Mesenchymal stem cell (in vitro differentiated cells and primary cell): ENCODE measurements at regions not wholly inside any gene's neighbourhood (a gene's known extent, or its start where the extent isn't known, plus 50 kb on each side); places are given as distances from the start of the nearest gene placed in this dataset.

Source experiments
- DNase-seq: peaks from one replicate; pipeline ENCODE4 v3.0.0-alpha.2; 2013
- H2AFZ ChIP-seq: one replicate; pipeline ENCODE4 v1.6.1; 2013; ENCODE audit warnings: low read depth, mild to moderate bottlenecking, control low read depth, inconsistent platforms, low read length, moderate library complexity
- H2AK5ac ChIP-seq: 2 replicates; pipeline ENCODE4 v1.6.1; 2013; ENCODE audit warnings: low read length, moderate library complexity, mild to moderate bottlenecking, inconsistent platforms; ENCODE audit not compliant: severe bottlenecking
- H2BK120ac ChIP-seq: one replicate; pipeline ENCODE4 v1.6.1; 2013; ENCODE audit warnings: low read depth, mild to moderate bottlenecking, inconsistent platforms, low read length, moderate library complexity
- H2BK12ac ChIP-seq, 2 experiments: one replicate each; pipeline ENCODE4 v1.6.1; 2013; ENCODE audit warnings: inconsistent platforms in 2 of 2, low read length in 2 of 2, mild to moderate bottlenecking in 2 of 2, moderate library complexity in 2 of 2, control low read depth in 1 of 2
- H2BK15ac ChIP-seq: one replicate; pipeline ENCODE4 v1.6.1; 2013; ENCODE audit warnings: mild to moderate bottlenecking, low read depth, inconsistent platforms; ENCODE audit not compliant: poor library complexity, severe bottlenecking
- H2BK5ac ChIP-seq: 2 replicates; pipeline ENCODE4 v1.6.1; 2013; ENCODE audit warnings: low read depth, mild to moderate bottlenecking, low read length, control low read depth, inconsistent platforms; ENCODE audit not compliant: poor library complexity, severe bottlenecking
- H3K14ac ChIP-seq, 2 experiments: one replicate each; pipeline ENCODE4 v1.6.1; 2013; ENCODE audit warnings: inconsistent platforms in 2 of 2, low read length in 2 of 2, control low read depth in 1 of 2, mild to moderate bottlenecking in 1 of 2, moderate library complexity in 1 of 2
- H3K18ac ChIP-seq, 2 experiments: one replicate each; pipeline ENCODE4 v1.6.1; 2013; ENCODE audit warnings: inconsistent platforms in 2 of 2, low read length in 2 of 2, control low read depth in 1 of 2, low read depth in 1 of 2, mild to moderate bottlenecking in 1 of 2
- H3K23ac ChIP-seq, 2 experiments: one replicate each; pipeline ENCODE4 v1.6.1; 2013; ENCODE audit warnings: inconsistent platforms in 2 of 2, low read length in 2 of 2, mild to moderate bottlenecking in 2 of 2, moderate library complexity in 2 of 2, control low read depth in 1 of 2
- H3K27ac ChIP-seq: 2 replicates; pipeline ENCODE4 v1.5.1; 2013; ENCODE audit warnings: mild to moderate bottlenecking, moderate library complexity, low read length, control low read depth, inconsistent platforms; ENCODE audit not compliant: poor library complexity, severe bottlenecking
- H3K27me3 ChIP-seq, 2 experiments: 2 replicates each; pipeline versions ENCODE4 v1.6.1 to v1.7.0; 2013; ENCODE audit warnings: low read length in 2 of 2, mild to moderate bottlenecking in 2 of 2, moderate library complexity in 2 of 2, control low read depth in 1 of 2, inconsistent platforms in 1 of 2; ENCODE audit not compliant: control insufficient read depth in 1 of 2, insufficient read depth in 1 of 2
- H3K36me3 ChIP-seq, 2 experiments: 2 replicates each; pipeline versions ENCODE4 v1.6.1 to v1.7.0; 2013; ENCODE audit warnings: low read length in 2 of 2, control low read depth in 1 of 2, inconsistent platforms in 1 of 2, low read depth in 1 of 2, mild to moderate bottlenecking in 1 of 2; ENCODE audit not compliant: insufficient read depth in 2 of 2, control insufficient read depth in 1 of 2
- H3K4ac ChIP-seq, 2 experiments: one replicate each; pipeline ENCODE4 v1.6.1; 2013; ENCODE audit warnings: inconsistent platforms in 2 of 2, low read length in 2 of 2, mild to moderate bottlenecking in 2 of 2, moderate library complexity in 2 of 2, control low read depth in 1 of 2, low read depth in 1 of 2
- H3K4me1 ChIP-seq: 2 replicates; pipeline ENCODE4 v1.6.1; 2013; ENCODE audit warnings: low read depth, low read length, control low read depth; ENCODE audit not compliant: control insufficient read depth, insufficient read depth
- H3K4me2 ChIP-seq: 2 replicates; pipeline ENCODE4 v1.6.1; 2013; ENCODE audit warnings: low read length, mild to moderate bottlenecking, inconsistent platforms; ENCODE audit not compliant: poor library complexity, severe bottlenecking
- H3K4me3 ChIP-seq, 2 experiments: 2 replicates each; pipeline versions ENCODE4 v1.5.1 to v1.7.0; 2013; ENCODE audit warnings: low read length in 2 of 2, mild to moderate bottlenecking in 2 of 2, control low read depth in 1 of 2, low read depth in 1 of 2; ENCODE audit not compliant: insufficient read depth in 1 of 2
- H3K79me1 ChIP-seq: replicated peaks from 2 replicates; pipeline ENCODE4 v1.6.1; 2013; ENCODE audit warnings: mild to moderate bottlenecking, control low read depth, low read length, inconsistent platforms; ENCODE audit not compliant: poor library complexity, severe bottlenecking
- H3K9ac ChIP-seq: 2 replicates; pipeline ENCODE4 v1.7.0; 2013; ENCODE audit warnings: mild to moderate bottlenecking, low read length, moderate library complexity
- H3K9me3 ChIP-seq: 2 replicates; pipeline ENCODE4 v1.7.0; 2013; ENCODE audit warnings: mild to moderate bottlenecking, low read length; ENCODE audit not compliant: control insufficient read depth
- H4K8ac ChIP-seq: one replicate; pipeline ENCODE4 v1.6.1; 2013; ENCODE audit warnings: inconsistent platforms, mild to moderate bottlenecking, low read length, moderate library complexity
- H4K91ac ChIP-seq: one replicate; pipeline ENCODE4 v1.6.1; 2013; ENCODE audit warnings: mild to moderate bottlenecking, low read length, inconsistent platforms
- WGBS: methylation state at CpG from one replicate; pipeline ENCODE4 v1.1.7; 2013; ENCODE audit warnings: mixed read lengths; 5-methylcytosine and 5-hydroxymethylcytosine counted together

DNA sequence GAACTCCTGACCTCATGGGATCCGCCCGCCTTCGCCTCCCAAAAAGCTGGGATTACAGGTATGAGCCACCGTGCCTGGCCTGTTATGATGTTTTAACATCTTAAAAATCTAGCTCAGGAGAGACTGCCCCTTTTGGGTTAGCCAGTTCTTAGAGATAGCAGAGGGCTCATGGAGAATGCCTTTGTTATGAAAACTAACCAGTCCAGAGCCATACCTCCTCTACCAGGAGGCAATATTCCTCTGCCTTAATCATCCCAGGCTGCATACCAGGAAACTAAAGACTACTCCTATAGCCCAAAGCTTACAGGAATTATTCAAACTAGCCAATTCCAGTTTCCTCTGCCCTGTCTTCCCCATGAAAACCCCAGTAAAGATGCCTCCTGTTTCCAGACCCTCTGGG, 96.0 kb upstream of the MDM1 start:
- no peaks in the 10 kb centered on the region for H3K79me1 ChIP-seq
- no peaks in the 10 kb centered on the region for H3K36me3 ChIP-seq
- no peak overlapping the region for H2AK5ac ChIP-seq
- no peak overlapping the region for H3K23ac ChIP-seq
- no peak overlapping the region for H2BK12ac ChIP-seq
- no peak overlapping the region for H3K4ac ChIP-seq
- H2AFZ ChIP-seq: no peak overlapping the region
- H3K14ac ChIP-seq: no peak overlapping the region
- no peak overlapping the region for H2BK15ac ChIP-seq
- no peak overlapping the region for H3K9ac ChIP-seq
- H4K8ac ChIP-seq: no peak overlapping the region
- H3K9me3 ChIP-seq: no peaks in the 10 kb centered on the region
- H3K4me3 ChIP-seq: no peak overlapping the region
- H2BK120ac ChIP-seq: no peak overlapping the region
- H3K18ac ChIP-seq: no peak overlapping the region
- no peak for DNase-seq
- no peaks in the 10 kb centered on the region for H3K4me1 ChIP-seq
- H2BK5ac ChIP-seq: no peak overlapping the region
- H3K27ac ChIP-seq: no peak overlapping the region
- no peak overlapping the region for H3K4me2 ChIP-seq
- WGBS: 98% methylated on average over 4 of the region's 4 CpGs
- H4K91ac ChIP-seq: no peak overlapping the region
- no peaks in the 10 kb centered on the region for H3K27me3 ChIP-seq

DNA sequence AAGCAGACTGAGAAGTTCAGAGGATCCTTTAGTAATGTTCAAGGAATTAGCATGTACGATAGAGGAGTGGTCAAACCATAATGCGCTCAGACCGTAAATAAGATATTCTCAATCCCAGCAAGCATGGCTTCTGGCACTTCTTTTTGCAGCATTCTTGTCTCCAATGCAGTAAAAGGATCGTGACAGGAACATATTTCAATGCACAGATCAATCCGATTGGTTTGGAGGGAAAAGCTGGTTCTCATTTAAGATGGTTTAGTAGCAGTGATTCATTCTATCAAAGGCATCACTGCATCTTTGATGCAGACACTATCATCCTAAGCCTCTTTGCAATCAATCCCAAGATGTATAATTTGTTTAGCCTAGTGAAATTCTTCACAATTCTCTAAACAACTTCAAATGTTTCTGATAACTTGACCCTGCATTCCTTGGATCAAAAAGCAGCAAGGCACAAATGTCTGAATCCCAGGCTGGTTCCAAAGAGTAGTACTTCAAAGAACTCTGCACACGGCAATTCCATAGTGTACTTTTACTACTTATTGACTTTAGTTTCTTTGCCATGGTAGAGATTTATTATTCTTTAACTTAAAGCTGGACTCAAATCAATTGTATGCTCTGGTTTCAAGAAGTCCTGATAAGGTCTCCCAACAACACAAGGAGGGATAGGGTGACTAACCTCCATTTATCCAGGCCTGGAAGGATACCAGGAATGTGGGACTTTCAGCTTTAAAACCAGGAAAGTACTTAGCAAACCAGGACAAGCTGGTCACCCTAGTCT, 96.8 kb upstream of the MDM1 start:
- Histone ChIP-seq H2AK5ac (no peak overlapping the region), H3K36me3 (no peaks in the 10 kb centered on the region), H2BK15ac (no peak overlapping the region), H3K4me3 (no peak overlapping the region), H2AFZ (no peak overlapping the region), H4K8ac (peak overlapping the region; percentile 16), H3K27me3 (no peaks in the 10 kb centered on the region), H3K9ac (no peak overlapping the region), H2BK5ac (no peak overlapping the region), H3K23ac (no peak overlapping the region), H3K14ac (no peak overlapping the region), H3K27ac (no peak overlapping the region), H4K91ac (no peak overlapping the region), H3K18ac (no peak overlapping the region), H2BK120ac (no peak overlapping the region), H3K4me2 (no peak overlapping the region), H3K9me3 (no peaks in the 10 kb centered on the region), H3K4me1 (no peaks in the 10 kb centered on the region), H2BK12ac (no peak overlapping the region), H3K4ac (no peak overlapping the region), H3K79me1 (no peaks in the 10 kb centered on the region)
- peak; percentile 51 for DNase-seq
- 85% methylated on average over 4 of the region's 6 CpGs for WGBS

DNA sequence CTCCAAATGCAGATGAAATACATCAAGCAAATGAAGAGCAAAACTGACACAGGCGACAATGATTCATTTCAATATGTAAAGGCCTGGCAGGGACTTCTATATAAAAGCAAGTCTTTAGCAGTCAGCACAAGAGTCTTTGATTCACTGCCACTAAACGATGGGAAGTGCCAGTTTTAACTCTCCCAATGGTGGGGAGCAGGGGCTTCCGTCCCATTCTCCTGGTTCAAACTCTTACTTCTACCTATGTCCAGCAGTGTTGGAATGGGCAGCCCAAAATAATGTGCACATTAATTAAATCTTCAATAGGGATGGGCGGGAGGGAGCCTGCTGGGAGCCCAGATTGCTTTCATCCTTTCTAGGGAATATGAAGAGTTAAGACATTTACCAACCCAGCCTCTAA, 97.5 kb upstream of the MDM1 start:
- H3K4ac ChIP-seq: no peak overlapping the region
- H2AFZ ChIP-seq: no peak overlapping the region
- H2BK15ac ChIP-seq: no peak overlapping the region
- no peak overlapping the region for H4K8ac ChIP-seq
- H3K4me2 ChIP-seq: no peak overlapping the region
- no peak overlapping the region for H2BK12ac ChIP-seq
- H3K4me1 ChIP-seq: no peaks in the 10 kb centered on the region
- no peak overlapping the region for H3K18ac ChIP-seq
- no peak overlapping the region for H2AK5ac ChIP-seq
- DNase-seq: no peak
- H2BK120ac ChIP-seq: no peak overlapping the region
- no peak overlapping the region for H3K14ac ChIP-seq
- H3K4me3 ChIP-seq: no peak overlapping the region
- H3K79me1 ChIP-seq: no peaks in the 10 kb centered on the region
- H2BK5ac ChIP-seq: no peak overlapping the region
- no peaks in the 10 kb centered on the region for H3K27me3 ChIP-seq
- H3K9ac ChIP-seq: no peak overlapping the region
- WGBS: 81% methylated on average over 2 of the region's 4 CpGs
- H3K36me3 ChIP-seq: no peaks in the 10 kb centered on the region
- H4K91ac ChIP-seq: no peak overlapping the region
- H3K23ac ChIP-seq: no peak overlapping the region
- H3K9me3 ChIP-seq: no peaks in the 10 kb centered on the region
- H3K27ac ChIP-seq: no peak overlapping the region

DNA sequence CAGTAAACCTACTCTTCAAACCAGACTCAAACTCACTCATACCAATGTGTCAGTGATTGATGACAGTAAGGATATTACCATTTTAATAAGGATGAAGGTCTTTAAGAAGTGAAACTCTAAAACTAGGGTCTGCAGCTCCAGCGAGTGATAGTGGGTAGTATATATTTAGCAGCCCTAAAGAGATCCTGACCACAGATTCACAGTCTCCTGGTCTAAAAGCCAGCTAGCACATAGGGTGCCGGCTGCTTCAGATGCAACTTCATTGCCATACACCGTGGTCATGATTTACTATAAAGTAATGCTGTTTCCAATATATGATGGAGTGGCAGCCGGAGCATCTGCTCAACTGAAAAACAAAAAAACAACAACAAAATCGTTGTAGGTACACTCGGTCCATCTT, 99.6 kb upstream of the MDM1 start:
- no peak overlapping the region for H3K27ac ChIP-seq
- H2BK5ac ChIP-seq: no peak overlapping the region
- H3K4me1 ChIP-seq: no peaks in the 10 kb centered on the region
- no peak overlapping the region for H2AK5ac ChIP-seq
- no peak overlapping the region for H4K8ac ChIP-seq
- H3K18ac ChIP-seq: no peak overlapping the region
- no peaks in the 10 kb centered on the region for H3K27me3 ChIP-seq
- H3K4ac ChIP-seq: no peak overlapping the region
- no peak for DNase-seq
- no peak overlapping the region for H2AFZ ChIP-seq
- no peaks in the 10 kb centered on the region for H3K36me3 ChIP-seq
- H3K4me2 ChIP-seq: no peak overlapping the region
- H3K9ac ChIP-seq: no peak overlapping the region
- H3K4me3 ChIP-seq: no peak overlapping the region
- no peak overlapping the region for H2BK120ac ChIP-seq
- no peak overlapping the region for H2BK12ac ChIP-seq
- no peak overlapping the region for H4K91ac ChIP-seq
- H2BK15ac ChIP-seq: no peak overlapping the region
- H3K23ac ChIP-seq: no peak overlapping the region
- no peaks in the 10 kb centered on the region for H3K79me1 ChIP-seq
- peaks cover 6% of the 10 kb centered on the region for H3K9me3 ChIP-seq
- H3K14ac ChIP-seq: no peak overlapping the region
- WGBS: 92% methylated on average over 3 of the region's 6 CpGs
